ENCODE measurements at regions not wholly inside any gene's neighbourhood (a gene's known extent, or its start where the extent isn't known, plus 50 kb on each side); places are given as distances from the start of the nearest gene placed in this dataset.
A peak's percentile ranks its signal among the peaks of the same experiment; 100 is the strongest.

GRCh38 chr1:239457491-239458143 lies 71.2 kb downstream of the CHRM3 start (continued):
- TF ChIP-seq, protein P1, sequence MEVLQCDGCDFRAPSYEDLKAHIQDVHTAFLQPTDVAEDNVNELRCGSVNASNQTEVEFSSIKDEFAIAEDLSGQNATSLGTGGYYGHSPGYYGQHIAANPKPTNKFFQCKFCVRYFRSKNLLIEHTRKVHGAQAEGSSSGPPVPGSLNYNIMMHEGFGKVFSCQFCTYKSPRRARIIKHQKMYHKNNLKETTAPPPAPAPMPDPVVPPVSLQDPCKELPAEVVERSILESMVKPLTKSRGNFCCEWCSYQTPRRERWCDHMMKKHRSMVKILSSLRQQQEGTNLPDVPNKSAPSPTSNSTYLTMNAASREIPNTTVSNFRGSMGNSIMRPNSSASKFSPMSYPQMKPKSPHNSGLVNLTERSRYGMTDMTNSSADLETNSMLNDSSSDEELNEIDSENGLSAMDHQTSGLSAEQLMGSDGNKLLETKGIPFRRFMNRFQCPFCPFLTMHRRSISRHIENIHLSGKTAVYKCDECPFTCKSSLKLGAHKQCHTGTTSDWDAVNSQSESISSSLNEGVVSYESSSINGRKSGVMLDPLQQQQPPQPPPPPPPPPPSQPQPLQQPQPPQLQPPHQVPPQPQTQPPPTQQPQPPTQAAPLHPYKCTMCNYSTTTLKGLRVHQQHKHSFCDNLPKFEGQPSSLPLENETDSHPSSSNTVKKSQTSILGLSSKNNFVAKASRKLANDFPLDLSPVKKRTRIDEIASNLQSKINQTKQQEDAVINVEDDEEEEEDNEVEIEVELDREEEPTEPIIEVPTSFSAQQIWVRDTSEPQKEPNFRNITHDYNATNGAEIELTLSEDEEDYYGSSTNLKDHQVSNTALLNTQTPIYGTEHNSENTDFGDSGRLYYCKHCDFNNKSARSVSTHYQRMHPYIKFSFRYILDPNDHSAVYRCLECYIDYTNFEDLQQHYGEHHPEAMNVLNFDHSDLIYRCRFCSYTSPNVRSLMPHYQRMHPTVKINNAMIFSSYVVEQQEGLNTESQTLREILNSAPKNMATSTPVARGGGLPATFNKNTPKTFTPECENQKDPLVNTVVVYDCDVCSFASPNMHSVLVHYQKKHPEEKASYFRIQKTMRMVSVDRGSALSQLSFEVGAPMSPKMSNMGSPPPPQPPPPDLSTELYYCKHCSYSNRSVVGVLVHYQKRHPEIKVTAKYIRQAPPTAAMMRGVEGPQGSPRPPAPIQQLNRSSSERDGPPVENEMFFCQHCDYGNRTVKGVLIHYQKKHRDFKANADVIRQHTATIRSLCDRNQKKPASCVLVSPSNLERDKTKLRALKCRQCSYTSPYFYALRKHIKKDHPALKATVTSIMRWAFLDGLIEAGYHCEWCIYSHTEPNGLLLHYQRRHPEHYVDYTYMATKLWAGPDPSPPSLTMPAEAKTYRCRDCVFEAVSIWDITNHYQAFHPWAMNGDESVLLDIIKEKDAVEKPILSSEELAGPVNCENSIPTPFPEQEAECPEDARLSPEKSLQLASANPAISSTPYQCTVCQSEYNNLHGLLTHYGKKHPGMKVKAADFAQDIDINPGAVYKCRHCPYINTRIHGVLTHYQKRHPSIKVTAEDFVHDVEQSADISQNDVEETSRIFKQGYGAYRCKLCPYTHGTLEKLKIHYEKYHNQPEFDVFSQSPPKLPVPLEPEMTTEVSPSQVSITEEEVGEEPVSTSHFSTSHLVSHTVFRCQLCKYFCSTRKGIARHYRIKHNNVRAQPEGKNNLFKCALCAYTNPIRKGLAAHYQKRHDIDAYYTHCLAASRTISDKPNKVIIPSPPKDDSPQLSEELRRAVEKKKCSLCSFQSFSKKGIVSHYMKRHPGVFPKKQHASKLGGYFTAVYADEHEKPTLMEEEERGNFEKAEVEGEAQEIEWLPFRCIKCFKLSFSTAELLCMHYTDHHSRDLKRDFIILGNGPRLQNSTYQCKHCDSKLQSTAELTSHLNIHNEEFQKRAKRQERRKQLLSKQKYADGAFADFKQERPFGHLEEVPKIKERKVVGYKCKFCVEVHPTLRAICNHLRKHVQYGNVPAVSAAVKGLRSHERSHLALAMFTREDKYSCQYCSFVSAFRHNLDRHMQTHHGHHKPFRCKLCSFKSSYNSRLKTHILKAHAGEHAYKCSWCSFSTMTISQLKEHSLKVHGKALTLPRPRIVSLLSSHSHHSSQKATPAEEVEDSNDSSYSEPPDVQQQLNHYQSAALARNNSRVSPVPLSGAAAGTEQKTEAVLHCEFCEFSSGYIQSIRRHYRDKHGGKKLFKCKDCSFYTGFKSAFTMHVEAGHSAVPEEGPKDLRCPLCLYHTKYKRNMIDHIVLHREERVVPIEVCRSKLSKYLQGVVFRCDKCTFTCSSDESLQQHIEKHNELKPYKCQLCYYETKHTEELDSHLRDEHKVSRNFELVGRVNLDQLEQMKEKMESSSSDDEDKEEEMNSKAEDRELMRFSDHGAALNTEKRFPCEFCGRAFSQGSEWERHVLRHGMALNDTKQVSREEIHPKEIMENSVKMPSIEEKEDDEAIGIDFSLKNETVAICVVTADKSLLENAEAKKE (CRISPR knock-in tag; IDR thresholded peaks at IDR 0.05): no peak
- TF ChIP-seq ZNF114 (CRISPR knock-in tag; IDR thresholded peaks at IDR 0.05) (no peak), ETS1 (IDR thresholded peaks at IDR 0.05) (no peak)
- TF ChIP-seq, protein P2, sequence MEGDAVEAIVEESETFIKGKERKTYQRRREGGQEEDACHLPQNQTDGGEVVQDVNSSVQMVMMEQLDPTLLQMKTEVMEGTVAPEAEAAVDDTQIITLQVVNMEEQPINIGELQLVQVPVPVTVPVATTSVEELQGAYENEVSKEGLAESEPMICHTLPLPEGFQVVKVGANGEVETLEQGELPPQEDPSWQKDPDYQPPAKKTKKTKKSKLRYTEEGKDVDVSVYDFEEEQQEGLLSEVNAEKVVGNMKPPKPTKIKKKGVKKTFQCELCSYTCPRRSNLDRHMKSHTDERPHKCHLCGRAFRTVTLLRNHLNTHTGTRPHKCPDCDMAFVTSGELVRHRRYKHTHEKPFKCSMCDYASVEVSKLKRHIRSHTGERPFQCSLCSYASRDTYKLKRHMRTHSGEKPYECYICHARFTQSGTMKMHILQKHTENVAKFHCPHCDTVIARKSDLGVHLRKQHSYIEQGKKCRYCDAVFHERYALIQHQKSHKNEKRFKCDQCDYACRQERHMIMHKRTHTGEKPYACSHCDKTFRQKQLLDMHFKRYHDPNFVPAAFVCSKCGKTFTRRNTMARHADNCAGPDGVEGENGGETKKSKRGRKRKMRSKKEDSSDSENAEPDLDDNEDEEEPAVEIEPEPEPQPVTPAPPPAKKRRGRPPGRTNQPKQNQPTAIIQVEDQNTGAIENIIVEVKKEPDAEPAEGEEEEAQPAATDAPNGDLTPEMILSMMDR (conservative IDR thresholded peaks at IDR 0.05; ENCODE audit: low read depth in 2 of 2): no peak

GRCh38 chr1:239458144-239458500 lies 71.8 kb downstream of the CHRM3 start:
- Mint-ChIP-seq H3K4me1 (peaks cover 20% of the 10 kb centered on the region), H3K27me3 (ENCODE audit: insufficient read depth, low read depth, poor library complexity) (no peaks in the 10 kb centered on the region), H3K9me3 (peaks cover 16% of the 10 kb centered on the region), H3K27ac (peak overlapping the region; percentile 57; the same call in 1 of the 2 replicates), H3K4me3 (no peak overlapping the region), H3K36me3 (ENCODE audit: low read depth) (peaks cover 15% of the 10 kb centered on the region; the same call in 2 of the 3 replicates)
- Histone ChIP-seq H3K27me3 (ENCODE audit: insufficient read depth) (no peaks in the 10 kb centered on the region), H3K79me2 (replicated peaks; ENCODE audit: insufficient read depth) (no peaks in the 10 kb centered on the region), H3K27ac (ENCODE audit: low read depth) (no peak overlapping the region), H3K4me3 (no peak overlapping the region), H3K36me3 (ENCODE audit: insufficient read depth) (no peaks in the 10 kb centered on the region), H3K4me1 (ENCODE audit: insufficient read depth) (no peaks in the 10 kb centered on the region), H3K4me2 (no peak overlapping the region), H3F3A (replicated peaks; ENCODE audit: low read depth) (no peaks in the 10 kb centered on the region), H4K20me1 (replicated peaks; ENCODE audit: insufficient read depth) (no peaks in the 10 kb centered on the region), H2AFZ (no peak overlapping the region), H3K9me2 (ENCODE audit: insufficient read depth) (no peaks in the 10 kb centered on the region)
- TF ChIP-seq, protein P2 (conservative IDR thresholded peaks at IDR 0.05; ENCODE audit: low read depth in 2 of 2): no peak
- DNase-seq (ENCODE audit: low spot score) (no peak), ATAC-seq (no peak)

All from GM23338 (cell line).